Mononuclear cell (primary cell): ENCODE measurements at regions not wholly inside any gene's neighbourhood (a gene's known extent, or its start where the extent isn't known, plus 50 kb on each side); places are given as distances from the start of the nearest gene placed in this dataset.
"Not testable (repeated sequence)": the region's sequence is repeated elsewhere in the genome, so short reads cannot be mapped to it uniquely, and the experiment has no call there.

ENCODE experiments used
- H3K27me3 ChIP-seq: 2 replicates; pipeline ENCODE4 v1.6.0; 2011; ENCODE audit warnings: low read length, control low read depth; ENCODE audit not compliant: insufficient read depth
- H3K4me1 ChIP-seq: 2 replicates; pipeline ENCODE4 v1.5.1; 2011; ENCODE audit warnings: mild to moderate bottlenecking, low read length, control low read depth; ENCODE audit not compliant: insufficient read depth
- H3K4me3 ChIP-seq: 2 replicates; pipeline ENCODE4 v1.5.1; 2011; ENCODE audit warnings: mild to moderate bottlenecking, low read length, moderate library complexity
- H3K9me3 ChIP-seq: 2 replicates; pipeline ENCODE4 v1.5.1; 2011; ENCODE audit warnings: low read depth, mild to moderate bottlenecking, control low read depth, low read length

GRCh38 chr6:63456734-63457133 lies 115.5 kb upstream of the LOC128125822 start:
- Histone ChIP-seq H3K4me1 (no peaks in the 10 kb centered on the region), H3K9me3 (no peaks in the 10 kb centered on the region), H3K4me3 (no peak overlapping the region), H3K27me3 (no peaks in the 10 kb centered on the region)

GRCh38 chr6:63458480-63459115 lies 113.7 kb upstream of the LOC128125822 start:
- Histone ChIP-seq H3K9me3 (no peaks in the 10 kb centered on the region), H3K4me1 (no peaks in the 10 kb centered on the region), H3K27me3 (no peaks in the 10 kb centered on the region), H3K4me3 (no peak overlapping the region)

GRCh38 chr6:63459814-63460213 lies 112.5 kb upstream of the LOC128125822 start:
- H3K9me3 ChIP-seq, result no peaks in the 10 kb centered on the region
- H3K4me3 ChIP-seq, result no peak overlapping the region
- H3K4me1 ChIP-seq, result no peaks in the 10 kb centered on the region
- H3K27me3 ChIP-seq, result no peaks in the 10 kb centered on the region

- Histone ChIP-seq H3K27me3 (no peaks in the 10 kb centered on the region), H3K4me3 (no peak overlapping the region), H3K4me1 (no peaks in the 10 kb centered on the region), H3K9me3 (no peaks in the 10 kb centered on the region)
Observed at GRCh38 chr6:63460971-63461370, 111.3 kb upstream of the LOC128125822 start.

- H3K4me3 ChIP-seq, result no peak overlapping the region
- H3K27me3 ChIP-seq, result no peaks in the 10 kb centered on the region
- H3K9me3 ChIP-seq, result no peaks in the 10 kb centered on the region
- H3K4me1 ChIP-seq, result no peaks in the 10 kb centered on the region
Observed at GRCh38 chr6:63464060-63464459, 108.2 kb upstream of the LOC128125822 start.

- H3K27me3 ChIP-seq, result no peaks in the 10 kb centered on the region
- no peaks in the 10 kb centered on the region for H3K4me1 ChIP-seq
- H3K9me3 ChIP-seq, result no peaks in the 10 kb centered on the region
- H3K4me3 ChIP-seq, result no peak overlapping the region
Observed at GRCh38 chr6:63465750-63466149, 106.5 kb upstream of the LOC128125822 start.

- Histone ChIP-seq H3K9me3 (no peaks in the 10 kb centered on the region), H3K4me3 (no peak overlapping the region), H3K27me3 (no peaks in the 10 kb centered on the region), H3K4me1 (no peaks in the 10 kb centered on the region)
Observed at GRCh38 chr6:63466242-63466733, 106.0 kb upstream of the LOC128125822 start.

GRCh38 chr6:63467247-63467954 lies 104.9 kb upstream of the LOC128125822 start:
- Histone ChIP-seq H3K27me3 (no peaks in the 10 kb centered on the region), H3K4me3 (no peak overlapping the region), H3K9me3 (no peaks in the 10 kb centered on the region), H3K4me1 (no peaks in the 10 kb centered on the region)

GRCh38 chr6:63471145-63471544 lies 101.1 kb upstream of the LOC128125822 start:
- H3K9me3 ChIP-seq, H3K4me1 ChIP-seq, H3K27me3 ChIP-seq, H3K4me3 ChIP-seq: not testable (repeated sequence)

- Histone ChIP-seq H3K9me3 (no peaks in the 10 kb centered on the region), H3K4me3 (no peak overlapping the region), H3K27me3 (no peaks in the 10 kb centered on the region), H3K4me1 (no peaks in the 10 kb centered on the region)
Observed at GRCh38 chr6:63471654-63472053, 100.6 kb upstream of the LOC128125822 start.

GRCh38 chr6:63475707-63476106 lies 96.6 kb upstream of the LOC128125822 start:
- Histone ChIP-seq H3K9me3 (no peaks in the 10 kb centered on the region), H3K4me1 (no peaks in the 10 kb centered on the region), H3K4me3 (no peak overlapping the region), H3K27me3 (no peaks in the 10 kb centered on the region)

GRCh38 chr6:63476302-63476701 lies 96.0 kb upstream of the LOC128125822 start:
- Histone ChIP-seq H3K4me1 (no peaks in the 10 kb centered on the region), H3K4me3 (no peak overlapping the region), H3K27me3 (no peaks in the 10 kb centered on the region), H3K9me3 (no peaks in the 10 kb centered on the region)

- Histone ChIP-seq H3K27me3 (no peaks in the 10 kb centered on the region), H3K4me3 (no peak overlapping the region), H3K9me3 (no peaks in the 10 kb centered on the region), H3K4me1 (no peaks in the 10 kb centered on the region)
Observed at GRCh38 chr6:63477422-63478040, 94.7 kb upstream of the LOC128125822 start.

GRCh38 chr6:63478734-63479133 lies 93.5 kb upstream of the LOC128125822 start:
- no peak overlapping the region for H3K4me3 ChIP-seq
- no peaks in the 10 kb centered on the region for H3K4me1 ChIP-seq
- no peaks in the 10 kb centered on the region for H3K27me3 ChIP-seq
- H3K9me3 ChIP-seq, result no peaks in the 10 kb centered on the region

- Histone ChIP-seq H3K4me3 (no peak overlapping the region), H3K27me3 (no peaks in the 10 kb centered on the region), H3K4me1 (no peaks in the 10 kb centered on the region), H3K9me3 (no peaks in the 10 kb centered on the region)
Observed at GRCh38 chr6:63486196-63486595, 86.1 kb upstream of the LOC128125822 start.
